ENCODE measurements at regions not wholly inside any gene's neighbourhood (a gene's known extent, or its start where the extent isn't known, plus 50 kb on each side); places are given as distances from the start of the nearest gene placed in this dataset.

GRCh38 chr7:130931423-130931822 lies 197.4 kb upstream of the KLF14 start:
- DNase-seq = no peak

DNA sequence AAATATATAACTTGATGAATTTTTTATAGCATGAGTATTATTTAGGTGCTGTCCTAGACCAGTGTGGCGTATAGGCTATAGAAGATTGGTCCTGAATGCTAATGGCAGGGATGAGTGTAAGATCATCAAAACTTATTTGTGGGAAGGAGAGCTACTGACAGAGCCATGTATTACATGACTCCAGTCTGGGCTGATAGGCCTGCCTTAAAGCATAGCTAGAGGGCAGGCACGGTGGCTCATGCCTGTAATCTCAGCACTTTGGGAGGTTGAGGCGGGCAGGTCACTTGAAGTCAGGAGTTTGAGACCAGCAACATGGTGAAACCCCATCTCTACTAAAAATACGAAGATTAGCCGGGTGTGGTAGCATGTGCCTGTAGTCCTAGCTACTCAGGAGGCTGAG lies 198.1 kb upstream of the KLF14 start:
- DNase-seq = no peak

GRCh38 chr7:130932667-130933432 lies 198.8 kb upstream of the KLF14 start:
- DNase-seq = no peak

- no peak for DNase-seq
These were observed 199.9 kb upstream of the KLF14 start for GRCh38 chr7:130933919-130934318.

DNA sequence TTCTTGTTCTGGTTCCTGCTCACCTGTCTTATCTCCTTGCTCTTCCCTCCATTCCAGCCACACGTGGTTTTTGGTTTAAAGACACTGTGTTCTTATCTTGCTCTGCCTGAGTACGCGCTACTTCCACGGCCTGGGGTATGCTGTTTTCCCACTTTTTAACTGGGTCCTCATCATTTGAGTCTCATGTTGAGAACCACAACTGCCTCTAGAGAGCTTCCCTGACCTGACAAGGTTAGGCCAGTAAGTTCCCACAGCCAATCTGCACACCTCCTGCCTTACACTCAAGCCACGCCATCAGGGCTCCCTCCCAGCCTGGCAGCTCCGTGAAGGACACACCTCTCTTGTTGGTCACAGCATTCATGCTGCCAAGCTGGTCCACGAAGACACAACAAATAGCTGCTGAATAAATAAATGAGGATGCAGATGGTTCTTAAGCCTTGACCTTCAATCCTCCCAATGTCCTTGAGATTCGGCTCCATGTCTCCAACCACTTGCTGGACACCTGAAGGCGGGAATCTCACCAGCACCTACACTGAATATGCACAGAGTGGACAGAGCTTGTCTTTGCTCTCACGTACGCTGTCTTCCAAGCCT lies 201.7 kb upstream of the KLF14 start:
- no peak for DNase-seq

- DNase-seq = no peak
These were observed 202.4 kb upstream of the KLF14 start for GRCh38 chr7:130936202-130936931.

DNA sequence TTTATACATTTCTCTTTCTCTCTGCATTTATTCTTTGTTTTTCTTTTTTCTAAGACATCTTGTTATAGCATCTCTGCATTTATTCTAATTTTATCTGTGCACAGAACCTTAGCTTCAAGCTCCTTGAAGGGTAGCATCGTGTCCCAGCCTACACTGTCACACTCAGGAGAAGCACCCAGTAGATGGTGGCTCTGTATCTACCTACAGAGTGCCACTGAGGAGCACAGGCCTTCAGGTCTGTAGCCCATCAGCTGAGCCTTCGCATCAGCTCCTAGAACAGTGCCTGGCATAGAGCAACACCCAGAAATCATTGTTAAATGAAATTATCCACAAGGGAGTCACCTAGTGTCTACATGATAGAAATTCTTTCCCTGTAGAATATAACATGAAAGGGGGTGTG lies 203.0 kb upstream of the KLF14 start:
- no peak for DNase-seq

- no peak for DNase-seq
These were observed 203.8 kb upstream of the KLF14 start for GRCh38 chr7:130937830-130938229.

GRCh38 chr7:130938661-130939060 lies 204.7 kb upstream of the KLF14 start:
- no peak for DNase-seq

- no peak for DNase-seq
These were observed 205.5 kb upstream of the KLF14 start for GRCh38 chr7:130939321-130940095.

GRCh38 chr7:130940326-130940725 lies 206.3 kb upstream of the KLF14 start:
- no peak for DNase-seq

GRCh38 chr7:130940907-130941306 lies 206.9 kb upstream of the KLF14 start:
- no peak for DNase-seq

DNA sequence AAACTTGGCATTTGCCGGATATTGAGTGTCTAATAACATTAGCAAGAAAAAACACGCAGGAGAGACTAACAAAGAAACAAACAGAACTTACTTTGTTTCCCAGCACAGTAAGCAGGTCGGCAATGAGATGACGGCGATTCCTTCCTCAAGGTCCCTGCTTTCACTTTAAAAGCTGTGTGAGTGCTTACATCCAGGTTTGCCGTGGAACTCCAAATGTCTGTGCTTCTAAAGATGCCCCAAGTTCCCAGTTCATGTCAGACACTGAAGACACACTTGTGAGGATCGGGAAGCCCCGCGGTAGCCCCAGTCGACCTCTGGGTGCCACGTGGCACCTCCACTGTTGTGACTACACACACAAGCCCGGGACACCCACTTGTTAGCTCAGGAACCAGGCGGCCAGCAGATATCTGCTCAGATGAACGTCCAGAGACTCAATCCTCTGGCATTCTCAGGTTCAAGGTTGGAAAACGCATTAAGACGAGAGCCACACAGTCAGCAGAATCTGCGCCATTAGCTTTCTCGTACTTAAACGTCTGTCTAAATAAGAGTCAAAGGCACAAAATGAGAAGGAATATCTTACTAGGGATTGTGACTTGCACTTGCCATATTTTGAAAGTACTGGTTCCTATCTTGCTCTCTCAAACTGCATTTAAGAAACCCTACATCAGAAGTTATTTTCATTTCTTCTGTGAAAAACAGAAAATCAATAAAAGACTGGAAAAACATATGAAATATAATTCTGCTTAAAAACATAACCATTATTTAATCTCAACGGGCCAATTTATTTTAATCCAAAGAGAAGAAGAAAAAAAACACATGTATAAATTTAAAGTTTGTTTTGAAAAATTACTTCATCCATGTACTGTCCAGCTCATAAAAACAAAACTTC lies 207.6 kb upstream of the KLF14 start:
- DNase-seq = no peak

GRCh38 chr7:130942211-130942964 lies 208.4 kb upstream of the KLF14 start:
- DNase-seq = no peak

DNA sequence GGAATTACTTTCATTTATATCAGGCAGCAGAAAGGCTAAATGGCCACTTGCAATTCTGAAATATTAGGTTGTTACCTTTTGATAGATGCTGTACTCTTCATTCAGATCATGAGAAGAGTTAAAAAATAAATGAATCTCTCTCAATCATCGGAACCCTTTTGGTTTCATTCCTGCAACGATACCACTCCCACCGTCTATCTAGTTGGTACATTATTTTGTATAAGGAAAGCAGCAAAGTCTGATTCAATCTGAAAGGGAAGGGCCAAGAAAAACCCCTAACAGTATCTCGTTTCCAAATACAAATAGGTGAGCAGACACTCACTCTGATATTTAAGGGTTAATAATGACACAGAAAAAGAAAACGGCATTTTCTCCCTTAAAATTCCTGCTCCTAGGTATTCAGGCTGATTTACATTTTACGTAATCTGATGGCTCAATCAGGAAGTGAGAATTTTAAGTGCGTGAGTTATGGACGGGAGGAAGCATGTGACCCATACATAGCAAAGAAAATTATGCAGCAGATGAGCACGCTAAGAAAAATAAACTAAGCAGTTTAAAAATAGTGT lies 209.4 kb upstream of the KLF14 start:
- no peak for DNase-seq

DNA sequence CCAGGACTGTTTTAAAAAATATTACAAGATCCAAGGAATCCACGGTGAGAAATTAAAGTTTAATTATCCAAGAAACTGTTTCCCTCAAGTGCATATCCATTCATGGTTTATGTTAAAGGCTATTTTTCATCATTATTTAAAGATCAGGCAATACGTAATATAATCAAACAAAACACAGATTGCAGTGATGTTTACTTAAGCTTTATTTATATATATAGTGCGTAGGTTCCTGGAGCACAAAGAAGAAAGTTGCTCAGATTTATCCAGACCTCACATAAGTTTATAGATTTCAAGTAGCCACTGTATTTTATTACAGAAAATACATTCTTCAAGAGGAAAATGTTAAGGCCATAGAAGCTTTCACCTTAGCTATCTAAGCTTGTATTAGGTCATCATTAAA lies 210.0 kb upstream of the KLF14 start:
- DNase-seq = no peak

DNA sequence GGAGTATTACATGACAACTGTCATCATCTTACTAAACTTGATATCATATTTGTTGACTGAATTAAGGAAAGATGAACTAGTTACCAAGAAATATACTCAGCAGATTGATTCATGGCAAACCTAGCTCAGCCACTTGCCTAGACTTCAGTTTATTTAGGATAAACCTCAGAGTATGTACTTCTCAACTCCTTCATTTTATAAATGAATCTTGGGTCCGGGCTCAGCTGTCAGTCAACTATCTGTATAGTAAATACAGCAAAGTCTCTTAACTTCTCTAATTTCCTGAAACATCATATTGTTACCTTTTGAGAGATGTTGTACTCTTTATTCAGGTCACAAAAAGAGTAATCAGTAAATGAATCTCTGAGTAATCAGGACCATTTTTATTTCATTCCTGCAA lies 211.0 kb upstream of the KLF14 start:
- DNase-seq = no peak

- no peak for DNase-seq
These were observed 211.4 kb upstream of the KLF14 start for GRCh38 chr7:130945411-130945811.

- DNase-seq = no peak
These were observed 212.1 kb upstream of the KLF14 start for GRCh38 chr7:130946114-130946513.

- DNase-seq = no peak
These were observed 214.0 kb upstream of the KLF14 start for GRCh38 chr7:130947792-130948580.
